ENCODE measurements at regions not wholly inside any gene's neighbourhood (a gene's known extent, or its start where the extent isn't known, plus 50 kb on each side); places are given as distances from the start of the nearest gene placed in this dataset.

DNA sequence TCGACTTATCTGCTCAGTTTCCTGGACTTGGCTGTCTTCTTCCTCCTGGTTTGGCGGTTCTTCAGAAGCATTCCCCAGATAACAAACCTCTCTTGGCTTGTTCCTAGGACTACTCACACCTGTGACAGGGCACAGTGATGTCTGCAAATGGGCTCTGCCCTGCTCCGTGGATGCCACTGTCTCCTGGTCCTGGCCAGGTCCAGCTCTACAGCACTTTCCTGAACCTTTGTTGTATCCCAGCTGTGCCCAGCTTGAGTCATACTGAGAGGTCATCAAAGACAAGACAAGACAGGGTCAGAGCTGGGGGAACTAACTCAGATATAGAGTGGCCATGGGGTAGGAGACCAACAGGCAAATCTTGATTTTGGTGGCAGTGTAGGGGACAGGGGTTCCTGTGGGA is 102.7 kb upstream of the SLC22A23 start:
- intact Hi-C loops (cut with DNase I; ENCODE audit: low total_unique reads) = no loop called here
- H3K9me3 ChIP-seq = no peaks in the 10 kb centered on the region
- DNase-seq = no peak
- TF ChIP-seq CTCF (IDR thresholded peaks at IDR 0.05) (no peak), POLR2A (IDR thresholded peaks at IDR 0.05) (no peak)
- H3K27ac ChIP-seq = no peak overlapping the region
- WGBS, 2 donors = 75 to 77% methylated on average over 3 of the region's 3 CpGs
- no peaks in the 10 kb centered on the region for H3K4me1 ChIP-seq
- no peak overlapping the region for H3K4me3 ChIP-seq
- H3K36me3 ChIP-seq (ENCODE audit: low read depth, missing control alignments) = no peaks in the 10 kb centered on the region
- no peaks in the 10 kb centered on the region for H3K27me3 ChIP-seq

- H3K9me3 ChIP-seq = no peaks in the 10 kb centered on the region
- no peak overlapping the region for H3K4me3 ChIP-seq
- intact Hi-C loops (cut with DNase I; ENCODE audit: low total_unique reads) = no loop called here
- H3K36me3 ChIP-seq (ENCODE audit: low read depth, missing control alignments) = no peaks in the 10 kb centered on the region
- no peak for TF ChIP-seq POLR2A (IDR thresholded peaks at IDR 0.05)
- TF ChIP-seq CTCF (IDR thresholded peaks at IDR 0.05) = no peak
- no peak overlapping the region for H3K27ac ChIP-seq
- DNase-seq = no peak
- no peaks in the 10 kb centered on the region for H3K4me1 ChIP-seq
- no peaks in the 10 kb centered on the region for H3K27me3 ChIP-seq
- 74 to 82% methylated on average over 3 of the region's 3 CpGs for WGBS, 2 donors
Observed at GRCh38 chr6:3557336-3557735, 100.5 kb upstream of the SLC22A23 start.

DNA sequence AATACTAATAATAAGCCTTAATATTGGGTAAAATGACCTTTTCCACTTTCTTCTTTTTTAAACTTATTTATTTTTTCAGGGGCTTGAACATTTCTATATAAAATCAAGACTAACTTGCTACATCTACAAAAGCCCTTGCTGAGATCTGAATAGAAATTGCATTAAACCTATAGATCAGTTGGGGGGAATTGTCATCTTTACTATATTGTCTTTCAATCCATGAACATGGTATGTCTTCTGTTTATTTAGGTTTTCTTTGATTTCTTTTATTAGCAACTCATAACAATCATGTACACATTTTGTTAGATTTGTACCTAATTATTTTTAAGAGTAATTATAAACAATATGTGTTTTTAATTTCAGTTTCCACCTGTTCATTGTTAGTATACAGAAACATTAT is 96.4 kb upstream of the SLC22A23 start:
- no peak for DNase-seq
- Histone ChIP-seq H3K4me3 (no peak overlapping the region), H3K27ac (no peak overlapping the region), H3K4me1 (no peaks in the 10 kb centered on the region), H3K36me3 (ENCODE audit: low read depth, missing control alignments) (no peaks in the 10 kb centered on the region), H3K27me3 (no peaks in the 10 kb centered on the region), H3K9me3 (no peaks in the 10 kb centered on the region)
- intact Hi-C loops (cut with DNase I; ENCODE audit: low total_unique reads) = no loop called here
- TF ChIP-seq POLR2A (IDR thresholded peaks at IDR 0.05) (no peak), CTCF (IDR thresholded peaks at IDR 0.05) (no peak)

DNA sequence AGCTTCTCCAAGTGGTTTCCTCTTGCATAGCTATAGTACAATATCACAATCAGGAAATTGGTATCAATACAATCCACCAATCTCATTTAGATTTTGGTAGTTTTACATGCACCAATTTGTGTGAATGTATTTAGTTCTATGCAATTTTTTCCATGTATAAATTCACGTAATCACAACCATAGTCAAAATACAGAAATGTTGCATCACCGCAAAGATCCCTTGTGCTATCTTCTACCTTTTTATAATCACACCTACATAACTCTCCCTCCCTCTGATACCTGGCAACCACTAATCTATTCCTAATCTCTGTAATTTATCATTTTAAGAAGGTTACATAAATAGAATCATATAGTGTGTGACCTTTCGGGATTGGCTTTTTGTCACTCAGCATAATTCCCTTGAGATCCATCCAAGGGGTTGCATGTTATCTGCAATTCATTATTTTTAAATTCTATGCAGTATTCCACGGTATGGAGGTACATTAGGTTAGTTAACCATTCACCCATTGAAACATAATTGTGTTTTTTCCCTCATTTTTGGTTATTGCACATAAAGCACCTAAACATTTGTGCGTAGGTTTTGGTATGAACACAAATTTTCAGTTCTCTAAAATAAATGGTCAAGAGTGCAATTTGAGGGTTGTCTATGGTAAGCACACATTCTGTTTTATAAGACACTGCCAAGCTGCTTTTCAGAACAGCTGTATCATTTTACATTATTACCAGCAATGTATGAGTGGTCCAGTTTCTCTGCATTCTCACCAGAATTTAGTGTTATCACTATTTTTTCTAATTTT is 95.1 kb upstream of the SLC22A23 start:
- Histone ChIP-seq H3K9me3 (no peaks in the 10 kb centered on the region), H3K27ac (no peak overlapping the region), H3K27me3 (no peaks in the 10 kb centered on the region), H3K4me3 (no peak overlapping the region), H3K4me1 (no peaks in the 10 kb centered on the region), H3K36me3 (ENCODE audit: low read depth, missing control alignments) (no peaks in the 10 kb centered on the region)
- WGBS, 2 donors = 82 to 85% methylated on average over 5 of the region's 5 CpGs
- no peak for DNase-seq
- intact Hi-C loops (cut with DNase I; ENCODE audit: low total_unique reads) = no loop called here
- no peak for TF ChIP-seq CTCF (IDR thresholded peaks at IDR 0.05)
- TF ChIP-seq POLR2A (IDR thresholded peaks at IDR 0.05) = no peak

GRCh38 chr6:3549314-3549940 is 92.6 kb upstream of the SLC22A23 start:
- intact Hi-C loops (cut with DNase I; ENCODE audit: low total_unique reads) = no loop called here
- Histone ChIP-seq H3K27ac (no peak overlapping the region), H3K4me1 (no peaks in the 10 kb centered on the region), H3K9me3 (no peaks in the 10 kb centered on the region), H3K36me3 (ENCODE audit: low read depth, missing control alignments) (no peaks in the 10 kb centered on the region), H3K27me3 (no peaks in the 10 kb centered on the region), H3K4me3 (no peak overlapping the region)
- WGBS, 2 donors = 81 to 83% methylated on average over 7 of the region's 7 CpGs
- no peak for DNase-seq
- TF ChIP-seq CTCF (IDR thresholded peaks at IDR 0.05) (no peak), POLR2A (IDR thresholded peaks at IDR 0.05) (no peak)

All from testis (tissue), 2 donors.